SK-N-MC (cell line): ENCODE measurements at regions not wholly inside any gene's neighbourhood (a gene's known extent, or its start where the extent isn't known, plus 50 kb on each side); places are given as distances from the start of the nearest gene placed in this dataset.

Source experiments
- EZH2 ChIP-seq: fragments of 200-600 bp; sonication (generic); IDR thresholded peaks from one replicate; pipeline ENCODE4 v1.6.1; 2017; ENCODE audit warnings: antibody characterized with exemption
- FOXP2 ChIP-seq: optimal IDR thresholded peaks from 2 replicates; pipeline ENCODE3; 2011; ENCODE audit warnings: mild to moderate bottlenecking, moderate library complexity; ENCODE audit not compliant: insufficient read depth; ENCODE audit errors: extremely low read length, control extremely low read depth
- POLR2AphosphoS5 ChIP-seq: IDR thresholded peaks from 2 replicates; pipeline ENCODE4 v1.6.1; 2012; ENCODE audit warnings: mild to moderate bottlenecking, low read depth, low read length, borderline replicate concordance

DNA sequence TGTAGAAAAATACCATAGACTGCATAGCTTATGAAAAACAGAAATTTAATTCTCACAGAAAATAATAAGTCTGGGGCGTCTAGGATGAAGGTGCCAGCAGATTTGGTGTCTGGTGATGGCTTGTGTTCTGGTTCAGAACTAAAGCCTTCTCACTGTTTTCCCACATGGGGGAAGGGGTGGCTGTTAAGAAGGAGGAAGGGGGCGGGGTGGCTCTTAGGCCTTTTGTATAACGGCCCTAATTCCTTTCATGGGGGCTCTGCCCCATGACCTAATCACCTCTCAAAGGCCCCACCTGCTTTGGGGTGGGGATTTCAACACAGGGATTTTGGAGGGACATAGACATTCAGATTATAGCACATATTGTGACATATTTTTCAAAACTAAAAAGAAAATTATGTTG lies 173.2 kb upstream of the TECRL start:
- TF ChIP-seq EZH2 (no peak), POLR2AphosphoS5 (no peak), FOXP2 (no peak)
